Stimulated activated naive CD8-positive, alpha-beta T cell treated with anti-CD3 and anti-CD28 coated beads, Interleukin-15, Interleukin-2, amounts not matched to agents 100 ng/mL and 50 ng/mL, for 24 hours (primary cell): ENCODE measurements at regions not wholly inside any gene's neighbourhood (a gene's known extent, or its start where the extent isn't known, plus 50 kb on each side); places are given as distances from the start of the nearest gene placed in this dataset.

Source experiments
- H3K27ac Mint-ChIP-seq: one replicate; pipeline ENCODE4 v1.8.0; 2021; ENCODE audit warnings: mild to moderate bottlenecking, mixed read lengths
- H3K27me3 Mint-ChIP-seq: one replicate; pipeline ENCODE4 v1.8.0; 2021; ENCODE audit warnings: mixed read lengths
- H3K36me3 Mint-ChIP-seq: one replicate; pipeline ENCODE4 v1.8.0; 2021; ENCODE audit warnings: low read depth, mixed read lengths
- H3K4me1 Mint-ChIP-seq: one replicate; pipeline ENCODE4 v1.8.0; 2021; ENCODE audit warnings: low read depth, mixed read lengths
- H3K4me3 Mint-ChIP-seq: one replicate; pipeline ENCODE4 v1.8.0; 2021; ENCODE audit warnings: mild to moderate bottlenecking, mixed read lengths
- H3K9me3 Mint-ChIP-seq: one replicate; pipeline ENCODE4 v1.8.0; 2021; ENCODE audit warnings: mixed read lengths

DNA sequence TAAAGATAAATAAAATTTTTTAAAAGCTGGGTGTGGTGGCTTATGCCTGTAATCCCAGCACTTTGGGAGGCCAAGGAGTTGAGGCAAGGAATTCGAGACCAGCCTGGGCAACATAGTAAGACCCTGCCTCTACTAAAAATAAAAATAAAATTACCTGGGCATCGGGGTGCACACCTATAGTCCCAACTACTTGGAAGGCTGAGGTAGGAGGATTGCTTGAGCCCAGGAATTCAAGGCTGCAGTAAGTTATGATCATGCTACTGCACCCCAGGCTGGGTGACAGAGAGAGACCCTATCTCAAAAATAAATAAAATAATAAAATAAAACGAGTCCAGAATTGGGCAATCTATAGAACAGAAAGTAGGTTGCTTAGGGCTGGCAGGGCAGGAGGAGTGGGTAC lies 228.7 kb downstream of the BCAS1 start:
- H3K36me3 Mint-ChIP-seq: peaks cover 4% of the 10 kb centered on the region
- H3K4me1 Mint-ChIP-seq: peaks cover 91% of the 10 kb centered on the region
- H3K9me3 Mint-ChIP-seq: no peaks in the 10 kb centered on the region
- no peaks in the 10 kb centered on the region for H3K27me3 Mint-ChIP-seq
- peak overlapping the region; percentile 96 for H3K27ac Mint-ChIP-seq
- peak overlapping the region; percentile 52 for H3K4me3 Mint-ChIP-seq

DNA sequence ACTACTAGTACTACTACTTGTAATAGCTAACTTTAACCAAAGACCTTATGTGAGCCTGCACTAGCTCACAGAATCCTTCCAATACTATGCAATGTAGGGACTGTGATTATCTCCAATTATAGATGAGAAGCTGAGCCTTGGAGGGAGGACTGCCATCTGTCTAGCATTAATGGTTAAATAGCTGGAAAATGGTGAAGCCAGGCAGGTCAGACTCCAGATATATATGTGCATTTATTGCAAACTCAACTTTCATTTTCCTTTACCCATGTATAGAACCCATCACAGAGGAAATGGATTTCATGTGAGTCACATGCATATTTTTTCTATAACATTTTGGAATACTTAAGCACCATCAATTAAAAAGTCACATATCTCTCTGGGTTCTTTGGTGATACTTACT lies 229.9 kb downstream of the BCAS1 start:
- Mint-ChIP-seq H3K36me3 (peaks cover 4% of the 10 kb centered on the region), H3K9me3 (no peaks in the 10 kb centered on the region), H3K27me3 (no peaks in the 10 kb centered on the region), H3K4me3 (no peak overlapping the region), H3K4me1 (peaks cover 83% of the 10 kb centered on the region), H3K27ac (no peak overlapping the region)

DNA sequence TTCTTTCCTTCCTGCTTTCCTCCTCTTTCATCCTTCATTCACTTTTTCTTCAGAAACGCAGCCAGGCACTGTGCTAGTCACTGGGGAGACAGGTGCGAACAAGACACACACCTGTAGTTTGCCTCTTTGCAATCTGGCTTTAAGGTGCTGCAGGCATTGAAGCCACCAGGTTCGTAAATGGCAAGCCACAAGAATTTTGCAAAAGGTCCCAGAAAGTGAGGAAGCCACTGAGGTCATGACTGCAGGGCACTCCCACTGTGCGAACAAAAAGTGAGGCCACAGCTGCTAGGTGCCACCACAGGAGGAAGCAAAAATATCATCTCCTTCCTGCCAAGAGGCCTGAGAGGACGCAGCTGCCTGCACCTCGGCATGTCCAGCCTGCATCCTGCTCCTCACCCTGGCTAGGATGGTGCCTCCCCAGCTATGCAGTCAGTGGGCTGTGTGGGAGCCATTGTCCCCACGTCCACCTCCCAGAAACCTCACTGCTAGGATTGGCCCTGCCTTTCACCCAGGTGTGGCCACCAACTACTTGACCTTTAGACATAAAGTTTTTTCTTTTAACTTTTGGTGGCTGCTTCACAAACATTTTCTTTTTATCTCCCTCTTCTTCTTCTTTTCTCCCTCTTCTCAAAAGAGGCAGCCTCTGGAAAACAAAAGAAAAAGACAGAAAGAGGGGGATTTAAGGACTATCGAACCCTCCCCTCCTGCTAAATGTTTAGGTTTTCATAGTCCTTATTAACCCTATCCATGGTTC lies 230.8 kb downstream of the BCAS1 start:
- H3K4me3 Mint-ChIP-seq: peak overlapping the region; percentile 70
- no peaks in the 10 kb centered on the region for H3K9me3 Mint-ChIP-seq
- no peaks in the 10 kb centered on the region for H3K27me3 Mint-ChIP-seq
- peak overlapping the region; percentile 97 for H3K27ac Mint-ChIP-seq
- H3K36me3 Mint-ChIP-seq: peaks cover 4% of the 10 kb centered on the region
- peaks cover 83% of the 10 kb centered on the region for H3K4me1 Mint-ChIP-seq

DNA sequence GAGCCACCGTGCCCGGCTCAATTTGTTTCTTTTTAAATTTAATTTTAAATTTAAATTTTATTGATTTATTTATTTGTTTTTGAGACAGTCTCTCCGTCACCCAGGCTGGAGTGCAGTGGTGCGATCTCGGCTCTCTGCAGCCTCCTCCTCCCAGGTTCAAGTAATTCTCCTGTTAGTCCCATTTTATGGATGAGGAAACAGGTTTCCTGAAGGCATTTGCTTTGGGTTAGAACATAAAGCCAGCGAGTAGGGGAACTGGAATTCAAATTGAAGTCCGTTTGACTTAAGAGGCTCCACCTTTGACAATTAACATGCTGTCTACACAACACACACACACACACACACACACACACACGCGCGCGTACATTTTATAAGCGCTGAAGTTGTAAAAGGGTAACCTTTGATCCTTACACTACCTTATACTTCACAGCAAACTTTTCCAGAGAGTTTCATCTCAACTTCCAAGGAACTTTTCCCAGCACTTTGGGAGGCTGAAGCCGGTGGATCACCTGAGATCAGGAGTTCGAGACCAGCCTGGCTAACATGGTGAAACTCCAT lies 232.0 kb downstream of the BCAS1 start:
- peaks cover 83% of the 10 kb centered on the region for H3K4me1 Mint-ChIP-seq
- no peak overlapping the region for H3K27ac Mint-ChIP-seq
- H3K36me3 Mint-ChIP-seq: peaks cover 4% of the 10 kb centered on the region
- no peaks in the 10 kb centered on the region for H3K27me3 Mint-ChIP-seq
- H3K4me3 Mint-ChIP-seq: no peak overlapping the region
- H3K9me3 Mint-ChIP-seq: peaks cover 2% of the 10 kb centered on the region

DNA sequence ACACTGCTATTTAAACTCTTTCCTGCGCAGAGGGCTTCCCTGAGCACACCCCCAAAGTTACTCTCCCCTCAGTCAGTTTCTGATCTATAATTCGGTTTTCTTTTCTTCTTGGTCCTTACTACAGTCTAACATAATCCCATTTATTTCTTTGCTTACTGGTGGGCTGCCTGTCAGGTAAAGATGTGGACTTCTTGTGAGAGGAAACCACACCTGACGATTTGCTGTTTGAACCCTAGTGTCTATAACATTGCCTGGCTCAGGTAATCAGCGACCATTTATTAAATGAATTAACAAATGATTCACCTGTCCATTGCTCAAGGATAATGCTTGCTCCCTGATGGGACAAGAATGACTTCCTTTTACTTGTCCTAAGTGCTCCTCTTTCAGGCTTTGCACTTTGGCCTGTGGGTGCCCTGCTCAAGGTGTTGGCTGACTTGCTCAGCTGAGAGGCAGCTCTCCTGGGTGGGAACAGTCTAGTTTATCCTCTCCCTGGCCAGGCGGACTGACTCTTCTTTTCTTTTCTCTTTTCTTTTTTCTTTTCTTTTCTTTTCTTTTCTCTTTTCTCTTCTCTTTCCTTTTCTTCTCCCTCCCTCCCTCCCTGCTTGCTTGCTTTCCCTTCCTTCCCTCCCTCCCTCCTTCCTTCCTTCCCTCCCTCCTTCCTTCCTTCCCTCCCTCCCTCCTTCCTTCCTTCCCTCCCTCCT lies 233.1 kb downstream of the BCAS1 start:
- Mint-ChIP-seq H3K4me1 (peaks cover 74% of the 10 kb centered on the region), H3K4me3 (no peak overlapping the region), H3K36me3 (peaks cover 4% of the 10 kb centered on the region), H3K27ac (peak overlapping the region; percentile 40), H3K9me3 (peaks cover 10% of the 10 kb centered on the region), H3K27me3 (no peaks in the 10 kb centered on the region)

DNA sequence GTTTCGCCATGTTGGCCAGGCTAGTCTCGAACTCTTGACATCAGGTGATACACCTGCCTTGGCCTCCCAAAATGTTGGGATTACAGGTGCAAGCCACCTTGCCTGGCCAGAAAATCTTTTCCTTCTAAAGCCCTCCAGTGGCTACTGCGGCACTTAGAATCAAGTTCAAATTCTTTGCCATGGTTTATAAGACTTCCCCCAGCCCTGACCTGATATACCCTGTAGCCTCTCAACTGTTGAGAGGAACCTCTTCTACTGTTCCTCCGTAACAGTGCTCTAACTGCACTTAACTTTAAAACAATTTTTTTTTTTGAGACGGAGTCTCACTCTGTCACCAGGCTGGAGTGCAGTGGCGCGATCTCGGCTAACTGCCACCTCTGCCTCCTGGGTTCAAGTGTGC lies 235.6 kb downstream of the BCAS1 start:
- Mint-ChIP-seq H3K4me1 (peaks cover 74% of the 10 kb centered on the region), H3K9me3 (peaks cover 12% of the 10 kb centered on the region), H3K36me3 (peaks cover 4% of the 10 kb centered on the region), H3K4me3 (peak overlapping the region; percentile 72), H3K27me3 (no peaks in the 10 kb centered on the region), H3K27ac (peak overlapping the region; percentile 89)

DNA sequence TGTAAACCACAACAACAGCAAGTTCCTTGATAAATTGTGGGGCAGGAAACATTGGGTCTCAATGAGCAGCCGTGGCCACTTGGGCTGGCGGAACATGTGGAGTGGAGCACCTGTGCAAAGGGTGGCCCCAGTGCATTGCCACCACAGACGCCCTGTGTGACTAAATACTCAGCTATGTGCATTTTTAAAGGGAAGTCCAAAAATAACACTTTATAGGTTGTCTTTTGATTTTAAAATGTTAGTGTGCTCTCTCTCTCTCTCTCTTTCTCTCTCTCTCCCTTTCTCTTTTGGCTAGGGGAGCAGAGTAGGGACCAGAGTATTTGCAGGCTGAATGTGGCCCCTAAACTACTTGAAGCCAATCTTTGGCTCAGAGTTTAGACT lies 236.3 kb downstream of the BCAS1 start:
- peaks cover 74% of the 10 kb centered on the region for H3K4me1 Mint-ChIP-seq
- H3K9me3 Mint-ChIP-seq: peaks cover 12% of the 10 kb centered on the region
- H3K27me3 Mint-ChIP-seq: no peaks in the 10 kb centered on the region
- no peak overlapping the region for H3K4me3 Mint-ChIP-seq
- no peaks in the 10 kb centered on the region for H3K36me3 Mint-ChIP-seq
- no peak overlapping the region for H3K27ac Mint-ChIP-seq

GRCh38 chr20:53833333-53834061 lies 236.9 kb downstream of the BCAS1 start:
- Mint-ChIP-seq H3K36me3 (no peaks in the 10 kb centered on the region), H3K9me3 (peaks cover 12% of the 10 kb centered on the region), H3K27ac (peak overlapping the region; percentile 58), H3K4me3 (no peak overlapping the region), H3K4me1 (peaks cover 74% of the 10 kb centered on the region), H3K27me3 (no peaks in the 10 kb centered on the region)

DNA sequence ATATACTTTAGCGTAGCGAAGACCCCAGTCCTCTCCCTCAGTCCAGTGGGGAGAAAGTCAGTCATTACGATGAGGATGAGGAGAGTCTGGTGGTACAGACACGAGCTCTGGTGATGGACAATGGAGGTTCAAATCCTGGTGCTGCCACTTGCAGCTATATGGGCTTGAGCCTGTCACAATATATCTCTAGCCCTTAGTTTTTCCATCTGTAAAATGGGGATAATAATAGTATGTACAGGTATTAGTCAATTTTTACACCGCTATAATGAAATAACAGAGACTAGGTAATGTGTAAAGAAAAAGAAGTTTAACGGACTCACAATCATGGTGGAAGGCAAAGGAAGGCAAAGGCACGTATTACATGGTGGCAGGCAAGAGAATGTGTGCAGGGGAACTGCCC lies 237.9 kb downstream of the BCAS1 start:
- Mint-ChIP-seq H3K27me3 (no peaks in the 10 kb centered on the region), H3K9me3 (peaks cover 12% of the 10 kb centered on the region), H3K4me3 (no peak overlapping the region), H3K36me3 (no peaks in the 10 kb centered on the region), H3K27ac (peak overlapping the region; percentile 14), H3K4me1 (peaks cover 77% of the 10 kb centered on the region)

GRCh38 chr20:53831812-53832211 lies 238.2 kb upstream of the ZNF217 start:
- Mint-ChIP-seq H3K27me3 (no peaks in the 10 kb centered on the region), H3K36me3 (no peaks in the 10 kb centered on the region), H3K27ac (peak overlapping the region; percentile 14), H3K4me1 (peaks cover 78% of the 10 kb centered on the region), H3K4me3 (no peak overlapping the region), H3K9me3 (peaks cover 12% of the 10 kb centered on the region)

GRCh38 chr20:53831228-53831627 lies 237.6 kb upstream of the ZNF217 start:
- Mint-ChIP-seq H3K36me3 (no peaks in the 10 kb centered on the region), H3K27me3 (no peaks in the 10 kb centered on the region), H3K4me1 (peaks cover 83% of the 10 kb centered on the region), H3K27ac (peak overlapping the region; percentile 98), H3K4me3 (no peak overlapping the region), H3K9me3 (peaks cover 12% of the 10 kb centered on the region)

GRCh38 chr20:53829724-53830521 lies 236.3 kb upstream of the ZNF217 start:
- Mint-ChIP-seq H3K9me3 (peaks cover 12% of the 10 kb centered on the region), H3K36me3 (no peaks in the 10 kb centered on the region), H3K4me3 (peak overlapping the region; percentile 89), H3K27me3 (no peaks in the 10 kb centered on the region), H3K27ac (peak overlapping the region; percentile 98), H3K4me1 (peaks cover 79% of the 10 kb centered on the region)

GRCh38 chr20:53829255-53829723 lies 235.7 kb upstream of the ZNF217 start:
- Mint-ChIP-seq H3K4me1 (peaks cover 73% of the 10 kb centered on the region), H3K36me3 (no peaks in the 10 kb centered on the region), H3K27me3 (no peaks in the 10 kb centered on the region), H3K4me3 (peak overlapping the region; percentile 89), H3K27ac (peak overlapping the region; percentile 98), H3K9me3 (peaks cover 12% of the 10 kb centered on the region)

- H3K4me3 Mint-ChIP-seq: peak overlapping the region; percentile 89
- no peaks in the 10 kb centered on the region for H3K36me3 Mint-ChIP-seq
- no peaks in the 10 kb centered on the region for H3K27me3 Mint-ChIP-seq
- H3K4me1 Mint-ChIP-seq: peaks cover 68% of the 10 kb centered on the region
- peak overlapping the region; percentile 98 for H3K27ac Mint-ChIP-seq
- H3K9me3 Mint-ChIP-seq: peaks cover 12% of the 10 kb centered on the region
These were observed 235.1 kb upstream of the ZNF217 start for GRCh38 chr20:53828682-53829254.
